HG03571 (cell line): ENCODE measurements at regions not wholly inside any gene's neighbourhood (a gene's known extent, or its start where the extent isn't known, plus 50 kb on each side); places are given as distances from the start of the nearest gene placed in this dataset.

Source experiments
- ATAC-seq: cut with Tn5 transposase; IDR thresholded peaks from one replicate; pipeline ENCODE4 v1.9.1; 2021; ENCODE audit not compliant: unreplicated experiment

- ATAC-seq = no peak
Observed at GRCh38 chr21:41633627-41634026, 125.7 kb upstream of the TMPRSS2 start.

GRCh38 chr21:41632748-41633475 lies 125.0 kb upstream of the TMPRSS2 start:
- ATAC-seq = no peak

- ATAC-seq = no peak
Observed at GRCh38 chr21:41631564-41632461, 123.9 kb upstream of the TMPRSS2 start.

- no peak for ATAC-seq
Observed at GRCh38 chr21:41630917-41631316, 123.0 kb upstream of the TMPRSS2 start.

- no peak for ATAC-seq
Observed at GRCh38 chr21:41630249-41630648, 122.3 kb upstream of the TMPRSS2 start.

- ATAC-seq = no peak
Observed at GRCh38 chr21:41628256-41628655, 120.3 kb upstream of the TMPRSS2 start.

GRCh38 chr21:41627428-41627827 lies 119.5 kb upstream of the TMPRSS2 start:
- no peak for ATAC-seq

- ATAC-seq = no peak
Observed at GRCh38 chr21:41626021-41626420, 118.1 kb upstream of the TMPRSS2 start.

GRCh38 chr21:41625428-41625827 lies 117.5 kb upstream of the TMPRSS2 start:
- ATAC-seq = no peak

- ATAC-seq = no peak
Observed at GRCh38 chr21:41624674-41625310, 116.8 kb upstream of the TMPRSS2 start.

GRCh38 chr21:41623945-41624344 lies 116.0 kb upstream of the TMPRSS2 start:
- ATAC-seq = no peak

GRCh38 chr21:41622831-41623548 lies 115.0 kb upstream of the TMPRSS2 start:
- ATAC-seq = no peak

GRCh38 chr21:41622201-41622600 lies 114.2 kb upstream of the TMPRSS2 start:
- ATAC-seq = no peak

- ATAC-seq = no peak
Observed at GRCh38 chr21:41621513-41621912, 113.6 kb upstream of the TMPRSS2 start.

- no peak for ATAC-seq
Observed at GRCh38 chr21:41620982-41621381, 113.0 kb upstream of the TMPRSS2 start.

- no peak for ATAC-seq
Observed at GRCh38 chr21:41620541-41620940, 112.6 kb upstream of the TMPRSS2 start.

- no peak for ATAC-seq
Observed at GRCh38 chr21:41616031-41616591, 108.2 kb upstream of the TMPRSS2 start.

- no peak for ATAC-seq
Observed at GRCh38 chr21:41615613-41616012, 107.7 kb upstream of the TMPRSS2 start.

GRCh38 chr21:41614511-41614910 lies 106.6 kb upstream of the TMPRSS2 start:
- ATAC-seq = no peak

GRCh38 chr21:41613533-41613909 lies 105.6 kb upstream of the TMPRSS2 start:
- no peak for ATAC-seq
